ENCODE measurements at regions not wholly inside any gene's neighbourhood (a gene's known extent, or its start where the extent isn't known, plus 50 kb on each side); places are given as distances from the start of the nearest gene placed in this dataset.

GRCh38 chrX:124994404-124994803 is 325.3 kb upstream of the TEX13C start:
- no peak for DNase-seq (ENCODE audit: low spot score)

GRCh38 chrX:125003746-125004446 is 315.8 kb upstream of the TEX13C start:
- no peak for DNase-seq (ENCODE audit: low spot score)

GRCh38 chrX:125004799-125005198 is 314.9 kb upstream of the TEX13C start:
- DNase-seq (ENCODE audit: low spot score): no peak

- no peak for DNase-seq (ENCODE audit: low spot score)
Observed at GRCh38 chrX:125005863-125006262, 313.8 kb upstream of the TEX13C start.

- no peak for DNase-seq (ENCODE audit: low spot score)
Observed at GRCh38 chrX:125006704-125007103, 313.0 kb upstream of the TEX13C start.

- no peak for DNase-seq (ENCODE audit: low spot score)
Observed at GRCh38 chrX:125012585-125012984, 307.1 kb upstream of the TEX13C start.

GRCh38 chrX:125029131-125029530 is 290.5 kb upstream of the TEX13C start:
- no peak for DNase-seq (ENCODE audit: low spot score)
